IPS-20b (cell line): ENCODE measurements at regions not wholly inside any gene's neighbourhood (a gene's known extent, or its start where the extent isn't known, plus 50 kb on each side); places are given as distances from the start of the nearest gene placed in this dataset.
"Not testable (repeated sequence)": the region's sequence is repeated elsewhere in the genome, so short reads cannot be mapped to it uniquely, and the experiment has no call there.

Experiments
- H3K27ac ChIP-seq: one replicate; pipeline ENCODE4 v1.5.1; 2013; ENCODE audit warnings: low read length
- H3K27me3 ChIP-seq: 2 replicates; pipeline ENCODE4 v1.6.1; 2013; ENCODE audit warnings: mild to moderate bottlenecking, low read length, inconsistent platforms; ENCODE audit not compliant: insufficient read depth
- H3K36me3 ChIP-seq: 2 replicates; pipeline ENCODE4 v1.6.1; 2013; ENCODE audit warnings: low read depth, mild to moderate bottlenecking, inconsistent platforms, low read length, moderate library complexity; ENCODE audit not compliant: insufficient read depth
- H3K4me1 ChIP-seq: 2 replicates; pipeline ENCODE4 v1.6.1; 2013; ENCODE audit warnings: mild to moderate bottlenecking, control low read depth, inconsistent platforms, low read length, moderate library complexity; ENCODE audit not compliant: insufficient read depth
- H3K4me3 ChIP-seq: 2 replicates; pipeline ENCODE4 v1.5.1; 2013; ENCODE audit warnings: mild to moderate bottlenecking, low read length, inconsistent platforms
- H3K9ac ChIP-seq: 2 replicates; pipeline ENCODE4 v1.6.1; 2013; ENCODE audit warnings: low read depth, mild to moderate bottlenecking, inconsistent platforms, low read length, moderate library complexity
- H3K9me3 ChIP-seq: 2 replicates; pipeline ENCODE4 v1.6.1; 2013; ENCODE audit warnings: mild to moderate bottlenecking, low read depth, low read length, inconsistent platforms; ENCODE audit not compliant: insufficient read depth

- not testable (repeated sequence) for H3K36me3 ChIP-seq, H3K9me3 ChIP-seq, H3K4me3 ChIP-seq, H3K4me1 ChIP-seq, H3K9ac ChIP-seq, H3K27me3 ChIP-seq, H3K27ac ChIP-seq
Measured at GRCh38 chr2:58325296-58325895, 84.3 kb upstream of the FANCL start.

GRCh38 chr2:58319481-58319880, 78.4 kb upstream of the FANCL start:
- no peaks in the 10 kb centered on the region for H3K27me3 ChIP-seq
- no peaks in the 10 kb centered on the region for H3K9me3 ChIP-seq

GRCh38 chr2:58318949-58319348, 77.8 kb upstream of the FANCL start:
- not testable (repeated sequence) for H3K9me3 ChIP-seq, H3K4me1 ChIP-seq, H3K4me3 ChIP-seq, H3K9ac ChIP-seq, H3K27ac ChIP-seq, H3K36me3 ChIP-seq, H3K27me3 ChIP-seq

More at GRCh38 chr2:58319481-58319880, 78.4 kb upstream of the FANCL start:
- H3K9ac ChIP-seq = no peak overlapping the region
- no peak overlapping the region for H3K4me3 ChIP-seq
- H3K27ac ChIP-seq = no peak overlapping the region
- peaks cover 4% of the 10 kb centered on the region; the same call in 1 of the 2 replicates for H3K4me1 ChIP-seq
- H3K36me3 ChIP-seq = no peaks in the 10 kb centered on the region

GRCh38 chr2:58313926-58314325, 72.8 kb upstream of the FANCL start:
- H3K9ac ChIP-seq = no peak overlapping the region
- peaks cover 4% of the 10 kb centered on the region; the same call in 1 of the 2 replicates for H3K9me3 ChIP-seq

GRCh38 chr2:58308435-58308834, 67.3 kb upstream of the FANCL start:
- no peaks in the 10 kb centered on the region for H3K9me3 ChIP-seq
- no peaks in the 10 kb centered on the region for H3K36me3 ChIP-seq
- no peak overlapping the region for H3K4me3 ChIP-seq
- H3K27me3 ChIP-seq = no peaks in the 10 kb centered on the region
- H3K27ac ChIP-seq = no peak overlapping the region
- H3K4me1 ChIP-seq = no peaks in the 10 kb centered on the region
- H3K9ac ChIP-seq = no peak overlapping the region

More at GRCh38 chr2:58313926-58314325, 72.8 kb upstream of the FANCL start:
- Histone ChIP-seq H3K36me3 (no peaks in the 10 kb centered on the region), H3K27ac (no peak overlapping the region), H3K4me1 (no peaks in the 10 kb centered on the region), H3K27me3 (no peaks in the 10 kb centered on the region), H3K4me3 (no peak overlapping the region)

GRCh38 chr2:58304843-58305242, 63.7 kb upstream of the FANCL start:
- Histone ChIP-seq H3K4me3 (no peak overlapping the region), H3K9me3 (no peaks in the 10 kb centered on the region), H3K27ac (no peak overlapping the region), H3K27me3 (no peaks in the 10 kb centered on the region), H3K4me1 (no peaks in the 10 kb centered on the region), H3K9ac (no peak overlapping the region), H3K36me3 (no peaks in the 10 kb centered on the region)

GRCh38 chr2:58299123-58299522, 58.0 kb upstream of the FANCL start:
- no peak overlapping the region for H3K9ac ChIP-seq
- H3K4me3 ChIP-seq = no peak overlapping the region
- no peaks in the 10 kb centered on the region for H3K27me3 ChIP-seq
- H3K36me3 ChIP-seq = no peaks in the 10 kb centered on the region
- H3K9me3 ChIP-seq = no peaks in the 10 kb centered on the region
- H3K4me1 ChIP-seq = no peaks in the 10 kb centered on the region
- no peak overlapping the region for H3K27ac ChIP-seq

- Histone ChIP-seq H3K4me3 (no peak overlapping the region), H3K9me3 (no peaks in the 10 kb centered on the region), H3K27ac (no peak overlapping the region), H3K9ac (no peak overlapping the region), H3K36me3 (no peaks in the 10 kb centered on the region), H3K4me1 (no peaks in the 10 kb centered on the region), H3K27me3 (no peaks in the 10 kb centered on the region)
Measured at GRCh38 chr2:58293056-58293455, 51.9 kb upstream of the FANCL start.

GRCh38 chr2:58291726-58292438, 50.8 kb upstream of the FANCL start:
- Histone ChIP-seq H3K27me3 (no peaks in the 10 kb centered on the region), H3K27ac (no peak overlapping the region), H3K36me3 (no peaks in the 10 kb centered on the region), H3K9ac (no peak overlapping the region), H3K4me3 (no peak overlapping the region), H3K9me3 (no peaks in the 10 kb centered on the region), H3K4me1 (no peaks in the 10 kb centered on the region)
